ENCODE measurements at regions not wholly inside any gene's neighbourhood (a gene's known extent, or its start where the extent isn't known, plus 50 kb on each side); places are given as distances from the start of the nearest gene placed in this dataset.

DNA sequence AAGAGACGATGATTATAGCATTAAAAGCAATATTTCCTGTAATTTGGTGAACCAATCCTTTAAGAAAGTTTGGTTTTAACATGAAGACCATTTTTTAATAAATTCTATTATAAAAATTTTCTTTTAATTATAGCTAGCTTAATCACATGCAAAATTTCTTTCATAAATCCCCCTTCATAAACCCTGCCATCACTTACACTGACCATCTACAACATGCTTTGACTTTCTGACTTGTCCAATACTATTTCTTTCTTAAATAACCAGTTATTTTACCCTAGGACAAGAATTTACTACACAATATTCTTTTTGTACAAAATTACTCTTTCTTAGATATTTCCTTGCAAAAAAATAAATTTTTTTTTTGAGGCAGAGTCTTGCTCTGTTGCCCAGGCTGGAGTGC, 1334.8 kb downstream of the CDH11 start:
- Histone ChIP-seq H3K9me3 (replicated peaks; ENCODE audit: control insufficient read depth, insufficient read depth, low read length) (no peaks in the 10 kb centered on the region), H3K9ac (ENCODE audit: control insufficient read depth, insufficient read depth, low read length) (no peak overlapping the region), H3K36me3 (ENCODE audit: control insufficient read depth in 2 of 2, insufficient read depth in 2 of 2, low read length in 1 of 2) (no peaks in the 10 kb centered on the region), H4K20me1 (ENCODE audit: control insufficient read depth, insufficient read depth) (no peaks in the 10 kb centered on the region), H3K4me2 (ENCODE audit: control insufficient read depth, insufficient read depth) (no peak overlapping the region), H3K27ac (ENCODE audit: control insufficient read depth, insufficient read depth) (no peak overlapping the region), H3K27me3 (replicated peaks in 1 of 2; ENCODE audit: control insufficient read depth in 2 of 2, insufficient read depth in 2 of 2, low read length in 1 of 2) (no peaks in the 10 kb centered on the region), H3K79me2 (ENCODE audit: control insufficient read depth, insufficient read depth, low read length) (no peaks in the 10 kb centered on the region), H2AFZ (ENCODE audit: control insufficient read depth, low read depth, low read length) (no peak overlapping the region), H3K4me3 (no peak overlapping the region), H3K4me1 (ENCODE audit: control insufficient read depth, insufficient read depth, low read length) (no peaks in the 10 kb centered on the region)
- BruUV-seq (replicated peaks), result no TSS peak
- WGBS (ENCODE audit: insufficient coverage, insufficient replicate concordance, low lambda C conversion rate, missing lambda C conversion rate), result 60% methylated on average over 1 of the region's 1 CpG
- intact Hi-C loops (cut with micrococcal nuclease; ENCODE audit: unreplicated experiment), result no loop called here
- ChIA-PET CTCF (interaction anchor here (1.2 kb wide), 1 partner anchor 14 kb away, joined by 5 read pairs; no protein-coding TSS in a partner anchor), SMC1A (ENCODE audit: uncharacterized antibody, unreplicated experiment) (no interaction called here), POLR2A (no interaction called here), RAD21 (ENCODE audit: unreplicated experiment) (no interaction called here)
- DNase-seq (ENCODE audit: low read depth, low spot score) (no peak), ATAC-seq (no peak), FAIRE-seq (no peak)
- in situ Hi-C loops (cut with MboI), result no loop called here
- TF ChIP-seq NFIC (IDR thresholded peaks at IDR 0.05; ENCODE audit: low read depth, low read length) (no peak), MXI1 (IDR thresholded peaks at IDR 0.05; ENCODE audit: low read depth, low read length) (no peak), ASH2L (IDR thresholded peaks at IDR 0.05; ENCODE audit: borderline replicate concordance, low read depth) (no peak), MTA3 (IDR thresholded peaks at IDR 0.05; ENCODE audit: borderline replicate concordance, low read length) (no peak), TARDBP (IDR thresholded peaks at IDR 0.05; ENCODE audit: borderline replicate concordance) (no peak), E2F4 (IDR thresholded peaks at IDR 0.05; ENCODE audit: low read depth, low read length) (no peak), CHD2 (IDR thresholded peaks at IDR 0.05; ENCODE audit: borderline replicate concordance, low read depth, low read length) (no peak), TCF12 (IDR thresholded peaks at IDR 0.05; ENCODE audit: low read depth, low read length) (no peak), NR2F1 (conservative IDR thresholded peaks at IDR 0.05) (no peak), NRF1 (conservative IDR thresholded peaks at IDR 0.05; ENCODE audit: low read depth, low read length) (no peak), E2F8 (IDR thresholded peaks at IDR 0.05; ENCODE audit: low read depth, partially characterized antibody) (no peak)
- TF ChIP-seq, protein P1, sequence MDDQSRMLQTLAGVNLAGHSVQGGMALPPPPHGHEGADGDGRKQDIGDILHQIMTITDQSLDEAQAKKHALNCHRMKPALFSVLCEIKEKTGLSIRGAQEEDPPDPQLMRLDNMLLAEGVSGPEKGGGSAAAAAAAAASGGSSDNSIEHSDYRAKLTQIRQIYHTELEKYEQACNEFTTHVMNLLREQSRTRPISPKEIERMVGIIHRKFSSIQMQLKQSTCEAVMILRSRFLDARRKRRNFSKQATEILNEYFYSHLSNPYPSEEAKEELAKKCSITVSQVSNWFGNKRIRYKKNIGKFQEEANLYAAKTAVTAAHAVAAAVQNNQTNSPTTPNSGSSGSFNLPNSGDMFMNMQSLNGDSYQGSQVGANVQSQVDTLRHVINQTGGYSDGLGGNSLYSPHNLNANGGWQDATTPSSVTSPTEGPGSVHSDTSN (IDR thresholded peaks at IDR 0.05; ENCODE audit: insufficient replicate concordance, low read depth, low read length), result no peak
- TF ChIP-seq, protein P2, sequence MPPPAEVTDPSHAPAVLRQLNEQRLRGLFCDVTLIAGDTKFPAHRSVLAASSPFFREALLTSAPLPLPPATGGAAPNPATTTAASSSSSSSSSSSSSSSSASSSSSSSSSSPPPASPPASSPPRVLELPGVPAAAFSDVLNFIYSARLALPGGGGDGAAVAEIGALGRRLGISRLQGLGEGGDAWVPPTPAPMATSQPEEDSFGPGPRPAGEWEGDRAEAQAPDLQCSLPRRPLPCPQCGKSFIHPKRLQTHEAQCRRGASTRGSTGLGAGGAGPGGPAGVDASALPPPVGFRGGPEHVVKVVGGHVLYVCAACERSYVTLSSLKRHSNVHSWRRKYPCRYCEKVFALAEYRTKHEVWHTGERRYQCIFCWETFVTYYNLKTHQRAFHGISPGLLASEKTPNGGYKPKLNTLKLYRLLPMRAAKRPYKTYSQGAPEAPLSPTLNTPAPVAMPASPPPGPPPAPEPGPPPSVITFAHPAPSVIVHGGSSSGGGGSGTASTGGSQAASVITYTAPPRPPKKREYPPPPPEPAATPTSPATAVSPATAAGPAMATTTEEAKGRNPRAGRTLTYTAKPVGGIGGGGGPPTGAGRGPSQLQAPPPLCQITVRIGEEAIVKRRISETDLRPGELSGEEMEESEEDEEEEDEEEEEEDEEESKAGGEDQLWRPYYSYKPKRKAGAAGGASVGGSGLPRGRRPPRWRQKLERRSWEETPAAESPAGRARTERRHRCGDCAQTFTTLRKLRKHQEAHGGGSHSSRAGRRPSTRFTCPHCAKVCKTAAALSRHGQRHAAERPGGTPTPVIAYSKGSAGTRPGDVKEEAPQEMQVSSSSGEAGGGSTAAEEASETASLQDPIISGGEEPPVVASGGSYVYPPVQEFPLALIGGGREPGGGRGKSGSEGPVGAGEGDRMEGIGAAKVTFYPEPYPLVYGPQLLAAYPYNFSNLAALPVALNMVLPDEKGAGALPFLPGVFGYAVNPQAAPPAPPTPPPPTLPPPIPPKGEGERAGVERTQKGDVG (CRISPR knock-in tag; IDR thresholded peaks at IDR 0.05), result no peak
- TF ChIP-seq, protein P3, sequence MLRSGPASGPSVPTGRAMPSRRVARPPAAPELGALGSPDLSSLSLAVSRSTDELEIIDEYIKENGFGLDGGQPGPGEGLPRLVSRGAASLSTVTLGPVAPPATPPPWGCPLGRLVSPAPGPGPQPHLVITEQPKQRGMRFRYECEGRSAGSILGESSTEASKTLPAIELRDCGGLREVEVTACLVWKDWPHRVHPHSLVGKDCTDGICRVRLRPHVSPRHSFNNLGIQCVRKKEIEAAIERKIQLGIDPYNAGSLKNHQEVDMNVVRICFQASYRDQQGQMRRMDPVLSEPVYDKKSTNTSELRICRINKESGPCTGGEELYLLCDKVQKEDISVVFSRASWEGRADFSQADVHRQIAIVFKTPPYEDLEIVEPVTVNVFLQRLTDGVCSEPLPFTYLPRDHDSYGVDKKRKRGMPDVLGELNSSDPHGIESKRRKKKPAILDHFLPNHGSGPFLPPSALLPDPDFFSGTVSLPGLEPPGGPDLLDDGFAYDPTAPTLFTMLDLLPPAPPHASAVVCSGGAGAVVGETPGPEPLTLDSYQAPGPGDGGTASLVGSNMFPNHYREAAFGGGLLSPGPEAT (IDR thresholded peaks at IDR 0.05; ENCODE audit: low read depth), result no peak
